ENCODE measurements at regions not wholly inside any gene's neighbourhood (a gene's known extent, or its start where the extent isn't known, plus 50 kb on each side); places are given as distances from the start of the nearest gene placed in this dataset.
"Not testable (repeated sequence)": the region's sequence is repeated elsewhere in the genome, so short reads cannot be mapped to it uniquely, and the experiment has no call there.

DNA sequence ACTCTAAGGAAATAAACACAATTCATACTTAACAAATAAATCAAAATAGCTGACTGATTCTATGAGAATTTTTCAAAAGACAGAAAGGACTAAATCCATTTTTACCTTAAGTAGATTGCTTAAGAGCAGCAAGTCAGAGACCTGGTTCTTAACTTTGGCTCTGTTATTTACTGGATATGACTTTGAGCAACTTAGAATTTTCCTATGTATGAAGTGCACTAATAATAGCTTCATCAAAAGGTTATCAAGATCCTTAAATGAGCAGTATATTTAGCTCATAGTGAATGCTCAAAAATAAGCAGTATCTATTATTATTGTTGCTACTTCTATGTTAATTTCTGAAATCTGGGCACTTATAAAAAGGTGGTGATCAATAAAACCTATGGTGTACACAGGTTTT is 95.3 kb downstream of the POSTN start (continued):
- TF ChIP-seq FOXP1 (IDR thresholded peaks at IDR 0.05): no peak
- TF ChIP-seq FOXP1 (CRISPR knock-in tag; IDR thresholded peaks at IDR 0.05): no peak
- TF ChIP-seq ZSCAN20 (CRISPR knock-in tag; IDR thresholded peaks at IDR 0.05; ENCODE audit: borderline replicate concordance): no peak
- no peak for TF ChIP-seq PCBP2 (optimal IDR thresholded peaks at IDR 0.05; ENCODE audit: low read depth, low read length, poor library complexity, severe bottlenecking)
- no peak for TF ChIP-seq CCAR2 (optimal IDR thresholded peaks at IDR 0.05; ENCODE audit: low read depth, low read length)
- TF ChIP-seq ZNF768 (CRISPR knock-in tag; IDR thresholded peaks at IDR 0.05): no peak

DNA sequence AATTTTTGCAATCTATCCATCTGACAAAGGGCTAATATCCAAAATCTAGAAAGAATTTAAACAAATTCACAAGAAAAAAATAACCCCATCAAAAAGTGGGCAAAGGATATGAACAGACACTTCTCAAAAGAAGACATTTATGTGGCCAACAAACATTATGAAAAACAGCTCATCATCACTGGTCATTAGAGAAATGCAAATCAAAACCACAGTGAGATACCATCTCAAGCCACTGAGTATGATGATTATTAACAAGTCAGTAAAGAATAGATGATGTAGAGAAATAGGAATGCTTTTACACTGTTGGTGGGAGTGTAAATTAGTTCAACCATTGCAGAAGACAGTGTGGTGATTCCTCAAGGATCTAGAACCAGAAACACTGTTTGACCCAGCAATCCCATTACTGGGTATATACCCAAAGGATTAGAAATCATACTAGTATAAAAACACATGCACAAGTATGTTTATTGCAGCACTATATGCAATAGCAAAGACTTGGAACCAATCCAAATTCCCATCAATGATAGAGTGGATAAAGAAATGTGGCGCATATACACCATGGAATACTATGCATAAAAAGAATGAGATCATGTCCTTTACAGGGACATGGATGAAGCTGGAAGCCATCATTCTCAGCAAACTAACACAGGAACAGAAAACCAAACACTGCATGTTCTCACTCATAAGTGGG is 96.1 kb downstream of the POSTN start:
- intact Hi-C loops (cut with micrococcal nuclease; ENCODE audit: unreplicated experiment); H3K4me1 ChIP-seq (ENCODE audit: insufficient read depth, low read length): not testable (repeated sequence)

DNA sequence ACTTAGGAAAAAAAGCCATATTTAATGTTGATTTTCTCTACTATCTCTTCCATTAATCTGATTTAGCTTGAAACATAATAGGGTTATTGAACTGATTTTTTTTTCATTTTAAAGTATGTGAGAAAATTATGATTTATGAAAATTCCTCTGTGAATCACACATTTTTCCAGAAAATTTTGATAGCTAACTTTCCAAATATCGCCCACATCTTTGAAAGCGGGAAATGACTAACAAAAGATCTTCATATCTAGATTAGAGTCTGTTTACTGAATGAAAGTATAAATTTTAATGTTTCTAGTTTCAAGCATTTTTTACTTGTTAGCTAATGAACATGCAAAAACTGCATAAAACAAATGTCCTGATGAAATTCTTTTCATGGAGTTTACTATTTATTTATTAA is 97.4 kb downstream of the POSTN start:
- no TSS peak for BruUV-seq (replicated peaks)
- no peak overlapping the region for H3K4me3 ChIP-seq (replicated peaks in 1 of 3; ENCODE audit: insufficient read depth in 1 of 3, low read depth in 2 of 3, low read length in 3 of 3)
- no peak overlapping the region for H3K27ac ChIP-seq (ENCODE audit: extremely low read length, insufficient read depth, low read length)
- H3K4me2 ChIP-seq (ENCODE audit: low read depth, low read length): no peak overlapping the region
- CTCF ChIA-PET (ENCODE audit: low intra/inter-chr PET ratio, low total read pairs): no interaction called here
- H3K9me3 ChIP-seq (ENCODE audit: low read length): no peaks in the 10 kb centered on the region
- in situ Hi-C loops (cut with HindIII; ENCODE audit: extremely low pct_ligation_motif_present, low pct_unique_long_range_greater_than_20kb) (no loop called here), intact Hi-C loops (cut with micrococcal nuclease; ENCODE audit: unreplicated experiment) (no loop called here)
- WGBS (ENCODE audit: low lambda C conversion rate): 6% methylated on average over 2 of the region's 2 CpGs
- no peak overlapping the region for H3K9ac ChIP-seq (ENCODE audit: insufficient read depth, low read depth, low read length)
- DNase-seq (ENCODE audit: low spot score) (no peak), FAIRE-seq (no peak), ATAC-seq (no peak)
- no peaks in the 10 kb centered on the region for H4K20me1 ChIP-seq (ENCODE audit: insufficient read depth, low read length)
- H3K36me3 ChIP-seq (replicated peaks in 1 of 2; ENCODE audit: control insufficient read depth in 1 of 2, insufficient read depth in 2 of 2, low read length in 2 of 2): no peaks in the 10 kb centered on the region
- no peak overlapping the region for H2AFZ ChIP-seq (ENCODE audit: low read length)
- H3K79me2 ChIP-seq (ENCODE audit: insufficient read depth, low read length): no peaks in the 10 kb centered on the region
- H3K27me3 ChIP-seq (ENCODE audit: control insufficient read depth in 1 of 2, insufficient read depth in 2 of 2, low read length in 2 of 2): no peaks in the 10 kb centered on the region
- POLR2A ChIA-PET: no interaction called here
- no peaks in the 10 kb centered on the region for H3K4me1 ChIP-seq (ENCODE audit: insufficient read depth, low read length)
- TF ChIP-seq SATB2 (CRISPR knock-in tag; IDR thresholded peaks at IDR 0.05) (no peak), ZNF777 (CRISPR knock-in tag; IDR thresholded peaks at IDR 0.05) (no peak), HIVEP1 (CRISPR knock-in tag; IDR thresholded peaks at IDR 0.05) (no peak)
- TF ChIP-seq, protein P1, sequence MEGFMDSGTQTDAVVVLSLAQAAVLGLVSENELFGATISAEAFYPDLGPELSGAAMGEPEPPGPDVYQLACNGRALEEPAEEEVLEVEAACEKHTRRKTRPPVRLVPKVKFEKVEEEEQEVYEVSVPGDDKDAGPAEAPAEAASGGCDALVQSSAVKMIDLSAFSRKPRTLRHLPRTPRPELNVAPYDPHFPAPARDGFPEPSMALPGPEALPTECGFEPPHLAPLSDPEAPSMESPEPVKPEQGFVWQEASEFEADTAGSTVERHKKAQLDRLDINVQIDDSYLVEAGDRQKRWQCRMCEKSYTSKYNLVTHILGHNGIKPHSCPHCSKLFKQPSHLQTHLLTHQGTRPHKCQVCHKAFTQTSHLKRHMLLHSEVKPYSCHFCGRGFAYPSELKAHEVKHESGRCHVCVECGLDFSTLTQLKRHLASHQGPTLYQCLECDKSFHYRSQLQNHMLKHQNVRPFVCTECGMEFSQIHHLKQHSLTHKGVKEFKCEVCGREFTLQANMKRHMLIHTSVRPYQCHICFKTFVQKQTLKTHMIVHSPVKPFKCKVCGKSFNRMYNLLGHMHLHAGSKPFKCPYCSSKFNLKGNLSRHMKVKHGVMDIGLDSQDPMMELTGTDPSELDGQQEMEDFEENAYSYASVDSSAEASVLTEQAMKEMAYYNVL (CRISPR knock-in tag; IDR thresholded peaks at IDR 0.05; ENCODE audit: borderline replicate concordance): no peak
- TF ChIP-seq, protein P2, sequence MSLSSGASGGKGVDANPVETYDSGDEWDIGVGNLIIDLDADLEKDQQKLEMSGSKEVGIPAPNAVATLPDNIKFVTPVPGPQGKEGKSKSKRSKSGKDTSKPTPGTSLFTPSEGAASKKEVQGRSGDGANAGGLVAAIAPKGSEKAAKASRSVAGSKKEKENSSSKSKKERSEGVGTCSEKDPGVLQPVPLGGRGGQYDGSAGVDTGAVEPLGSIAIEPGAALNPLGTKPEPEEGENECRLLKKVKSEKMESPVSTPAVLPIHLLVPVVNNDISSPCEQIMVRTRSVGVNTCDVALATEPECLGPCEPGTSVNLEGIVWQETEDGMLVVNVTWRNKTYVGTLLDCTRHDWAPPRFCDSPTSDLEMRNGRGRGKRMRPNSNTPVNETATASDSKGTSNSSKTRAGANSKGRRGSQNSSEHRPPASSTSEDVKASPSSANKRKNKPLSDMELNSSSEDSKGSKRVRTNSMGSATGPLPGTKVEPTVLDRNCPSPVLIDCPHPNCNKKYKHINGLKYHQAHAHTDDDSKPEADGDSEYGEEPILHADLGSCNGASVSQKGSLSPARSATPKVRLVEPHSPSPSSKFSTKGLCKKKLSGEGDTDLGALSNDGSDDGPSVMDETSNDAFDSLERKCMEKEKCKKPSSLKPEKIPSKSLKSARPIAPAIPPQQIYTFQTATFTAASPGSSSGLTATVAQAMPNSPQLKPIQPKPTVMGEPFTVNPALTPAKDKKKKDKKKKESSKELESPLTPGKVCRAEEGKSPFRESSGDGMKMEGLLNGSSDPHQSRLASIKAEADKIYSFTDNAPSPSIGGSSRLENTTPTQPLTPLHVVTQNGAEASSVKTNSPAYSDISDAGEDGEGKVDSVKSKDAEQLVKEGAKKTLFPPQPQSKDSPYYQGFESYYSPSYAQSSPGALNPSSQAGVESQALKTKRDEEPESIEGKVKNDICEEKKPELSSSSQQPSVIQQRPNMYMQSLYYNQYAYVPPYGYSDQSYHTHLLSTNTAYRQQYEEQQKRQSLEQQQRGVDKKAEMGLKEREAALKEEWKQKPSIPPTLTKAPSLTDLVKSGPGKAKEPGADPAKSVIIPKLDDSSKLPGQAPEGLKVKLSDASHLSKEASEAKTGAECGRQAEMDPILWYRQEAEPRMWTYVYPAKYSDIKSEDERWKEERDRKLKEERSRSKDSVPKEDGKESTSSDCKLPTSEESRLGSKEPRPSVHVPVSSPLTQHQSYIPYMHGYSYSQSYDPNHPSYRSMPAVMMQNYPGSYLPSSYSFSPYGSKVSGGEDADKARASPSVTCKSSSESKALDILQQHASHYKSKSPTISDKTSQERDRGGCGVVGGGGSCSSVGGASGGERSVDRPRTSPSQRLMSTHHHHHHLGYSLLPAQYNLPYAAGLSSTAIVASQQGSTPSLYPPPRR (CRISPR knock-in tag; IDR thresholded peaks at IDR 0.05; ENCODE audit: borderline replicate concordance): no peak

More for the DNA sequence above, 96.1 kb downstream of the POSTN start:
- H2AFZ ChIP-seq (ENCODE audit: low read length); H3K36me3 ChIP-seq (replicated peaks in 1 of 2; ENCODE audit: control insufficient read depth in 1 of 2, insufficient read depth in 2 of 2, low read length in 2 of 2); H3K27me3 ChIP-seq (ENCODE audit: control insufficient read depth in 1 of 2, insufficient read depth in 2 of 2, low read length in 2 of 2); in situ Hi-C loops (cut with HindIII; ENCODE audit: extremely low pct_ligation_motif_present, low pct_unique_long_range_greater_than_20kb); CTCF ChIA-PET (ENCODE audit: low intra/inter-chr PET ratio, low total read pairs); H3K9me3 ChIP-seq (ENCODE audit: low read length); POLR2A ChIA-PET; BruUV-seq (replicated peaks); H4K20me1 ChIP-seq (ENCODE audit: insufficient read depth, low read length); H3K79me2 ChIP-seq (ENCODE audit: insufficient read depth, low read length); FAIRE-seq; H3K9ac ChIP-seq (ENCODE audit: insufficient read depth, low read depth, low read length); DNase-seq (ENCODE audit: low spot score); H3K27ac ChIP-seq (ENCODE audit: extremely low read length, insufficient read depth, low read length); H3K4me2 ChIP-seq (ENCODE audit: low read depth, low read length); H3K4me3 ChIP-seq (replicated peaks in 1 of 3; ENCODE audit: insufficient read depth in 1 of 3, low read depth in 2 of 3, low read length in 3 of 3); ATAC-seq: not testable (repeated sequence)
- WGBS (ENCODE audit: low lambda C conversion rate): 13% methylated on average over 1 of the region's 1 CpG

Data from HepG2 (cell line).